ENCODE measurements at regions not wholly inside any gene's neighbourhood (a gene's known extent, or its start where the extent isn't known, plus 50 kb on each side); places are given as distances from the start of the nearest gene placed in this dataset.

DNA sequence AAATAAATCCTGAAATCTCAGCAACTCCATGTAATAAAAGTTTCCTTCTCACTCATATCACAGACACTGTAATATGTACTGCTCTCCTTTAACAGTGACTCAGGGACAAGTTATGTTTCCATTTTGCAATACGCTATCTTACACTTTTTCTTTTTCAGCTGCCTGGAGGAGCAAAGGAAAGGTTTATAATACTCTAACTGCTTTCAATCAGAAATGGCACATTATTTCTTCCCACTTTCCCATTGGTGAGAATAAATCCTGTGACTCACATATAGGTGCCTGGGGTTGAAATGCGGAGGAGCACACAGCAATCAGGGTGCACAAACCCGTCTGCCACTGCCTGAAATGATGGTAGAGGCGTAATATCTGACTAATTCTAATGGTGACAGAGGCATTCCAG, 186.6 kb downstream of the HINT1 start:
- H3K9me3 ChIP-seq: no peaks in the 10 kb centered on the region
- H3K27me3 ChIP-seq: no peaks in the 10 kb centered on the region
- DNase-seq (ENCODE audit: low spot score in 2 of 2): no peak
- TF ChIP-seq, protein P1, sequence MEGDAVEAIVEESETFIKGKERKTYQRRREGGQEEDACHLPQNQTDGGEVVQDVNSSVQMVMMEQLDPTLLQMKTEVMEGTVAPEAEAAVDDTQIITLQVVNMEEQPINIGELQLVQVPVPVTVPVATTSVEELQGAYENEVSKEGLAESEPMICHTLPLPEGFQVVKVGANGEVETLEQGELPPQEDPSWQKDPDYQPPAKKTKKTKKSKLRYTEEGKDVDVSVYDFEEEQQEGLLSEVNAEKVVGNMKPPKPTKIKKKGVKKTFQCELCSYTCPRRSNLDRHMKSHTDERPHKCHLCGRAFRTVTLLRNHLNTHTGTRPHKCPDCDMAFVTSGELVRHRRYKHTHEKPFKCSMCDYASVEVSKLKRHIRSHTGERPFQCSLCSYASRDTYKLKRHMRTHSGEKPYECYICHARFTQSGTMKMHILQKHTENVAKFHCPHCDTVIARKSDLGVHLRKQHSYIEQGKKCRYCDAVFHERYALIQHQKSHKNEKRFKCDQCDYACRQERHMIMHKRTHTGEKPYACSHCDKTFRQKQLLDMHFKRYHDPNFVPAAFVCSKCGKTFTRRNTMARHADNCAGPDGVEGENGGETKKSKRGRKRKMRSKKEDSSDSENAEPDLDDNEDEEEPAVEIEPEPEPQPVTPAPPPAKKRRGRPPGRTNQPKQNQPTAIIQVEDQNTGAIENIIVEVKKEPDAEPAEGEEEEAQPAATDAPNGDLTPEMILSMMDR (IDR thresholded peaks at IDR 0.05): no peak
- TF ChIP-seq POLR2A (IDR thresholded peaks at IDR 0.05): no peak
- TF ChIP-seq EP300 (IDR thresholded peaks at IDR 0.05): no peak
- 86 to 92% methylated on average over 4 of the region's 4 CpGs for WGBS, 2 donors
- no peaks in the 10 kb centered on the region for H3K36me3 ChIP-seq
- H3K4me1 ChIP-seq: no peaks in the 10 kb centered on the region
- no peak overlapping the region for H3K27ac ChIP-seq
- H3K4me3 ChIP-seq: no peak overlapping the region

GRCh38 chr5:130976493-130976892, 188.6 kb downstream of the HINT1 start:
- no peaks in the 10 kb centered on the region for H3K4me1 ChIP-seq
- no peaks in the 10 kb centered on the region for H3K9me3 ChIP-seq
- H3K36me3 ChIP-seq: no peaks in the 10 kb centered on the region
- no peak for TF ChIP-seq EP300 (IDR thresholded peaks at IDR 0.05)
- TF ChIP-seq, protein P1 (IDR thresholded peaks at IDR 0.05): no peak
- no peak for TF ChIP-seq POLR2A (IDR thresholded peaks at IDR 0.05)
- DNase-seq (ENCODE audit: low spot score in 2 of 2): no peak
- H3K27ac ChIP-seq: no peak overlapping the region
- H3K4me3 ChIP-seq: no peak overlapping the region
- no peaks in the 10 kb centered on the region for H3K27me3 ChIP-seq

DNA sequence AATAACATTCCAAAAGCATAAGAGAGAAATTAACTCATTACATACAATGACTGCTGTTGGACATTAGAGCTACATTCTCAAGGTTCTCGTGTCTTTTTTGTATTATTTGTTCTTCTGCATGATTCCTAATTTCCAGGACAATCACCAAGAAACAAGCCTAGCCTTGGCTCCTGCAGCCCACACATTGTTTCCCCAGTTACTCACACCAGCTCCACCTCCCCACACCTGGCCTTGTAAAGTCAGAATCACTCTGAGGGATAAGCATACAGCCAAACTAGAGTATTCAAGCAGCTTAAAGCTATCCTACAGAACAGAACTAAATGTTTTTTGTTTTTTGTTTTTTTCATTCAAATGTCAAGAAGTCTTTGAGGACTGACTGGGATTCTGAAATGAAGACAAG, 189.2 kb downstream of the HINT1 start:
- Histone ChIP-seq H3K27ac (no peak overlapping the region), H3K9me3 (no peaks in the 10 kb centered on the region), H3K27me3 (no peaks in the 10 kb centered on the region), H3K4me3 (no peak overlapping the region), H3K4me1 (no peaks in the 10 kb centered on the region), H3K36me3 (no peaks in the 10 kb centered on the region)
- TF ChIP-seq, protein P1 (IDR thresholded peaks at IDR 0.05): no peak
- TF ChIP-seq EP300 (IDR thresholded peaks at IDR 0.05) (no peak), POLR2A (IDR thresholded peaks at IDR 0.05) (no peak)
- WGBS, 2 donors: 56 to 59% methylated on average over 1 of the region's 1 CpG
- no peak for DNase-seq (ENCODE audit: low spot score in 2 of 2)

DNA sequence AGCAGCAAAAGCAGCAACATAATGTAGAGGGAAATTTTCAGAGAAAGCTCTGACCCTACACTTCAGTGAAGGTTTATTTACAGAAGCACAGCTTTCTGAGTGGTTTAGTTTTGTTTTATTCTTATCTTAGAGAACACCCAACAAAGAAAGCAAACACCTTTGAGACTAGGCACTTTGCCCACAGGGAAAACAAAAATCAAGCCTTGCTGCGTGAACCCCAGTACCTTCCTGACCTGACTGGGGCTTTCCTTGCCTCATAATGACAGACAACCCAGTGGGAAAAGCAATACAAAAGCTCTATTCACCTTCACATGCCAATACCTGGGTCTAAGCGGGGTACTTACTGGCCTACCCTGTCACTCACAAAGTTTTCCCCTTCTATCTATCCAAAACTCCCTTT, 189.8 kb downstream of the HINT1 start:
- WGBS, 2 donors: 72 to 78% methylated on average over 2 of the region's 2 CpGs
- Histone ChIP-seq H3K4me3 (no peak overlapping the region), H3K9me3 (no peaks in the 10 kb centered on the region), H3K27me3 (no peaks in the 10 kb centered on the region), H3K27ac (no peak overlapping the region), H3K4me1 (no peaks in the 10 kb centered on the region), H3K36me3 (no peaks in the 10 kb centered on the region)
- DNase-seq (ENCODE audit: low spot score in 2 of 2): no peak
- TF ChIP-seq, protein P1 (IDR thresholded peaks at IDR 0.05): no peak
- no peak for TF ChIP-seq EP300 (IDR thresholded peaks at IDR 0.05)
- TF ChIP-seq POLR2A (IDR thresholded peaks at IDR 0.05): no peak

DNA sequence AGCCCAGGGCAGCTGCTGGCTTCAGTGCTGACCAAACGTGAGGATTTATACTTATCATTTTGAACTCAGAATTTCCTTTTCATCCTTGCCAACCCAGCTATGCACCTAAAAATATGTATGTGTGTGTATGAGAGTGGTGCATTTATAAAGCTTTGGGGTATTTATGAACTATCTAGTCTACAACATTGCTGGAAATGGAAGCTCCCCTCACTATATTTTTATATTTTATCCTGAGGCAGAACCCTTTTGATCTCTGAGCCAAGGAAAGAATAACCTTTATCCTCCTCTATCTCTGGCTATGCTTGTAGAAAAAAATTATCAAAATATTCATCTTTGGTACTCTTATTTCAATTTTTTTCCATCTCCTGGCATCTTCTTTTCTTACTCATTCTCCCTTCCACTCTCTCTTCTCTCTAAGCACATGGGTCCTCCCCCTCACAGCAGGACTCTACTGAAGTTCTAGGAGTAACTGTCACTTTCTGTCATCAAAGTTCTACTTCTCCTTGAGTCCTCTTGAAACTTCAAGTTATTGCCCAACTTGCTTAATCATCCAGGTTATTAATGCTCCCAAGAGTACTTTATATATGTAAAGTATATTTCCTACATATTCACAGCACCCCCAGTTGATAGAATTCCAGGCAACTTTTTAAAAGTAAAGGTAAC, 190.9 kb downstream of the HINT1 start:
- DNase-seq (ENCODE audit: low spot score in 2 of 2): no peak
- Histone ChIP-seq H3K27ac (no peak overlapping the region), H3K4me1 (no peaks in the 10 kb centered on the region), H3K4me3 (no peak overlapping the region), H3K27me3 (no peaks in the 10 kb centered on the region), H3K9me3 (no peaks in the 10 kb centered on the region), H3K36me3 (no peaks in the 10 kb centered on the region)
- no peak for TF ChIP-seq EP300 (IDR thresholded peaks at IDR 0.05)
- no peak for TF ChIP-seq POLR2A (IDR thresholded peaks at IDR 0.05)
- TF ChIP-seq, protein P1 (IDR thresholded peaks at IDR 0.05): no peak
- 26 to 29% methylated on average over 1 of the region's 1 CpG for WGBS, 2 donors
